ENCODE measurements at regions not wholly inside any gene's neighbourhood (a gene's known extent, or its start where the extent isn't known, plus 50 kb on each side); places are given as distances from the start of the nearest gene placed in this dataset.

DNA sequence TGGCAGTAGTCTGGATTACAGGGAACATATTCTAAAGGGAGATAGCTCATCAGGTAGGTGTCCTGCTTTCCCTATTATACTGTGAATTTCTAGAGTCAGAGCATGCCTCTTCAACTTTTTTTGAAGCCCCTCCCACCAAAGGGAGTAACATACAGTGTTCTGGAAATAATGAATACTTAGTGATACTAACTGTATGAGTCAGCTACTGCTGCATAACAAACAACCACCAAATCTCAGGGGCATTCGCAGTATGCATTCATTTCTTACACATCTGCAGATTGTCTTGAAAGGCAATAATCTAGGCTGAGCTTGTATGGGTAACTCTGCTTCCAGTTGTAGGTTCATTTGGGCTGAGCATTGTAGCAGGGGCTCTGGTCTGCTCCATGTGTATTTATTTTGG lies 409.7 kb upstream of the SPRED2 start:
- Mint-ChIP-seq H3K9me3 (ENCODE audit: unreplicated experiment) (peaks cover 6% of the 10 kb centered on the region), H3K27me3 (ENCODE audit: low read depth, unreplicated experiment) (peaks cover 5% of the 10 kb centered on the region), H3K36me3 (ENCODE audit: low read depth, unreplicated experiment) (no peaks in the 10 kb centered on the region), H3K27ac (ENCODE audit: unreplicated experiment) (no peak overlapping the region), H3K4me1 (ENCODE audit: low read depth, unreplicated experiment) (no peaks in the 10 kb centered on the region), H3K4me3 (ENCODE audit: unreplicated experiment) (no peak overlapping the region)
- no peaks in the 10 kb centered on the region for H3K36me3 ChIP-seq (ENCODE audit: insufficient read depth, low read length)
- no peak overlapping the region for H3K9ac ChIP-seq (ENCODE audit: low read length)
- DNase-seq (ENCODE audit: low read depth) (no peak), FAIRE-seq (no peak)
- no peak overlapping the region for H2AFZ ChIP-seq (ENCODE audit: low read depth, low read length)
- H3K27ac ChIP-seq (ENCODE audit: low read depth, low read length), result no peak overlapping the region
- H3K9me3 ChIP-seq (ENCODE audit: insufficient read depth, low read depth, low read length), result no peaks in the 10 kb centered on the region
- no peaks in the 10 kb centered on the region for H3K4me1 ChIP-seq (ENCODE audit: insufficient read depth, low read length)
- no peak overlapping the region for H3K4me2 ChIP-seq (ENCODE audit: low read length)
- no peaks in the 10 kb centered on the region for H3K79me2 ChIP-seq (ENCODE audit: insufficient read depth, low read length)
- H3K27me3 ChIP-seq (ENCODE audit: insufficient read depth, low read length), result no peaks in the 10 kb centered on the region
- H4K20me1 ChIP-seq (ENCODE audit: insufficient read depth, low read length), result no peaks in the 10 kb centered on the region
- no peak overlapping the region for H3K4me3 ChIP-seq (ENCODE audit: insufficient read depth, low read depth, low read length)
- TF ChIP-seq, protein P1, sequence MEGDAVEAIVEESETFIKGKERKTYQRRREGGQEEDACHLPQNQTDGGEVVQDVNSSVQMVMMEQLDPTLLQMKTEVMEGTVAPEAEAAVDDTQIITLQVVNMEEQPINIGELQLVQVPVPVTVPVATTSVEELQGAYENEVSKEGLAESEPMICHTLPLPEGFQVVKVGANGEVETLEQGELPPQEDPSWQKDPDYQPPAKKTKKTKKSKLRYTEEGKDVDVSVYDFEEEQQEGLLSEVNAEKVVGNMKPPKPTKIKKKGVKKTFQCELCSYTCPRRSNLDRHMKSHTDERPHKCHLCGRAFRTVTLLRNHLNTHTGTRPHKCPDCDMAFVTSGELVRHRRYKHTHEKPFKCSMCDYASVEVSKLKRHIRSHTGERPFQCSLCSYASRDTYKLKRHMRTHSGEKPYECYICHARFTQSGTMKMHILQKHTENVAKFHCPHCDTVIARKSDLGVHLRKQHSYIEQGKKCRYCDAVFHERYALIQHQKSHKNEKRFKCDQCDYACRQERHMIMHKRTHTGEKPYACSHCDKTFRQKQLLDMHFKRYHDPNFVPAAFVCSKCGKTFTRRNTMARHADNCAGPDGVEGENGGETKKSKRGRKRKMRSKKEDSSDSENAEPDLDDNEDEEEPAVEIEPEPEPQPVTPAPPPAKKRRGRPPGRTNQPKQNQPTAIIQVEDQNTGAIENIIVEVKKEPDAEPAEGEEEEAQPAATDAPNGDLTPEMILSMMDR (IDR thresholded peaks at IDR 0.05; ENCODE audit: insufficient read depth, low read depth, low read length), result no peak
- TF ChIP-seq EZH2 (IDR thresholded peaks at IDR 0.05; ENCODE audit: insufficient read depth, low read length), result no peak

DNA sequence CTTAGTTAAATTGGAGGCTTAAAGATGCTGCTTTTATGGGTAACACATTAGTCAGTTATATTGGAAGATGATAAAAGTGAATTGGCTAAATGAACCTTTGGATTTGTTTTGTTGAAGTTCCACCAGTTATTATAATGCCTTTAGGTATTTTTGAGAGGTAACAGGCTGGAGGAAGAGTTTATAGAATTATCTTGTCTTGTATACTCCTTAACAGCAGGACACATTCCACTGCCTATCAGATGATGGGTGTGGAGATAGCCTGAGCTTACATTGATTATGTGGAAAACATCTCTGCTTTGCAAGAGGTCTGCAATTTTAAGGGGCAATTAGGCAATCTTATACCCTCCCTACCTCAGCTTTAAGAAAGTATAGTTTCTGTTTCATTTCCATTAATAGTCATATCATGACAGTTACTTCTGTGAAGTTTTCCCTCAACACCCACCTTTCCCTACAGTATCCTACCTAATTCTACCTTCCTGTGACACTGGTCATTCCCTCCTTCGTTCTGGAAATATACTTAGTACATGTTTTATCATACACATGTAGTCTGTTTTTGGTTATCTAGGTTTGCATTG lies 403.7 kb upstream of the SPRED2 start:
- Histone ChIP-seq H3K4me2 (ENCODE audit: low read length) (no peak overlapping the region), H3K4me1 (ENCODE audit: insufficient read depth, low read length) (no peaks in the 10 kb centered on the region), H3K9me3 (ENCODE audit: insufficient read depth, low read depth, low read length) (no peaks in the 10 kb centered on the region), H2AFZ (ENCODE audit: low read depth, low read length) (no peak overlapping the region), H3K4me3 (ENCODE audit: insufficient read depth, low read depth, low read length) (no peak overlapping the region), H4K20me1 (ENCODE audit: insufficient read depth, low read length) (no peaks in the 10 kb centered on the region), H3K36me3 (ENCODE audit: insufficient read depth, low read length) (no peaks in the 10 kb centered on the region), H3K79me2 (ENCODE audit: insufficient read depth, low read length) (no peaks in the 10 kb centered on the region), H3K9ac (ENCODE audit: low read length) (no peak overlapping the region), H3K27me3 (ENCODE audit: insufficient read depth, low read length) (no peaks in the 10 kb centered on the region), H3K27ac (ENCODE audit: low read depth, low read length) (no peak overlapping the region)
- DNase-seq (ENCODE audit: low read depth) (no peak), FAIRE-seq (no peak)
- TF ChIP-seq, protein P1 (IDR thresholded peaks at IDR 0.05; ENCODE audit: insufficient read depth, low read depth, low read length), result no peak
- TF ChIP-seq EZH2 (IDR thresholded peaks at IDR 0.05; ENCODE audit: insufficient read depth, low read length), result no peak
- Mint-ChIP-seq H3K4me1 (ENCODE audit: low read depth, unreplicated experiment) (no peaks in the 10 kb centered on the region), H3K36me3 (ENCODE audit: low read depth, unreplicated experiment) (no peaks in the 10 kb centered on the region), H3K27me3 (ENCODE audit: low read depth, unreplicated experiment) (peaks cover 4% of the 10 kb centered on the region), H3K27ac (ENCODE audit: unreplicated experiment) (no peak overlapping the region), H3K4me3 (ENCODE audit: unreplicated experiment) (no peak overlapping the region), H3K9me3 (ENCODE audit: unreplicated experiment) (no peaks in the 10 kb centered on the region)

DNA sequence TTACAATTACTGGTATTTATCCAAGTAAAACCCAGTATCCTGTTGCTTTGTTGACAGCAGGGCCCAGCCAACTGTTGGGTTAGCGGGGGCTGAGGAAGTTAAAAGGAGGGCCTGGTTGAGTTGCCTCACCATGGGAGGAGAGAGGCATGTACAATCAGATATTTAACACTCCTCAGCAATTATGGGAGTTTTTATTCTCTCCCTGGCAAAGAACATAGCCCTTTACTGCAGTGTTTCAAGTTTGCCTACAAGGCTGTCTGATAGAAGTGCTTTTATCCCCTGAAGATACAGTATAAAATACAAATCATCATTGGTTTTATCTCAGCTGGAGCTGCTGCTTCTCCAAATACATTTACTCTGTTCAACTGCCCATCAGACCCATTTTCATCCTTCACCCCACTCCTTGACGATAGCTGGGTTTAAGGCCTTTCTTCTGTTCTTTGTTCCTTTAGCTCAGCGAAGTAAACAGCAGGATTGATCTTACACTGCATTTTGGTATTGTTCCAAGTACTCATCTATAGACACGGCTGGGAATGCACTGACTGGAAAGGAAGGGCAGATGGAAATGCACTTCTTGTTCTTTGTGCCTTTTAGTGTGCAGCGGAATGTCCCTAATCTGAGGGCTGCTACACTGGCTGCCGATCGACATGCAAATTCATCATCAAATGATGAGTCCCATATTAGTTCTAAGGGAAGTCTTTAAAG lies 402.5 kb upstream of the SPRED2 start:
- Mint-ChIP-seq H3K4me3 (ENCODE audit: unreplicated experiment) (no peak overlapping the region), H3K27me3 (ENCODE audit: low read depth, unreplicated experiment) (peaks cover 4% of the 10 kb centered on the region), H3K27ac (ENCODE audit: unreplicated experiment) (no peak overlapping the region), H3K9me3 (ENCODE audit: unreplicated experiment) (no peaks in the 10 kb centered on the region), H3K36me3 (ENCODE audit: low read depth, unreplicated experiment) (no peaks in the 10 kb centered on the region), H3K4me1 (ENCODE audit: low read depth, unreplicated experiment) (no peaks in the 10 kb centered on the region)
- Histone ChIP-seq H3K9me3 (ENCODE audit: insufficient read depth, low read depth, low read length) (no peaks in the 10 kb centered on the region), H3K36me3 (ENCODE audit: insufficient read depth, low read length) (no peaks in the 10 kb centered on the region), H3K79me2 (ENCODE audit: insufficient read depth, low read length) (no peaks in the 10 kb centered on the region), H4K20me1 (ENCODE audit: insufficient read depth, low read length) (no peaks in the 10 kb centered on the region), H3K9ac (ENCODE audit: low read length) (no peak overlapping the region), H3K4me1 (ENCODE audit: insufficient read depth, low read length) (no peaks in the 10 kb centered on the region), H3K4me2 (ENCODE audit: low read length) (no peak overlapping the region), H3K4me3 (ENCODE audit: insufficient read depth, low read depth, low read length) (no peak overlapping the region), H2AFZ (ENCODE audit: low read depth, low read length) (no peak overlapping the region), H3K27ac (ENCODE audit: low read depth, low read length) (no peak overlapping the region), H3K27me3 (ENCODE audit: insufficient read depth, low read length) (no peaks in the 10 kb centered on the region)
- DNase-seq (ENCODE audit: low read depth), result no peak
- TF ChIP-seq, protein P1 (IDR thresholded peaks at IDR 0.05; ENCODE audit: insufficient read depth, low read depth, low read length), result no peak
- no peak for TF ChIP-seq EZH2 (IDR thresholded peaks at IDR 0.05; ENCODE audit: insufficient read depth, low read length)
- no peak for FAIRE-seq
